T-helper 1 cell treated with Interleukin-12 subunit alpha and Interleukin-12 subunit beta and Interleukin-4 antibody, amounts not matched to agents 30 μg/mL and 1 μg/mL, for 36 hours (primary cell): ENCODE measurements at regions not wholly inside any gene's neighbourhood (a gene's known extent, or its start where the extent isn't known, plus 50 kb on each side); places are given as distances from the start of the nearest gene placed in this dataset.
"Not testable (repeated sequence)": the region's sequence is repeated elsewhere in the genome, so short reads cannot be mapped to it uniquely, and the experiment has no call there.

Source experiments
- H3K27ac Mint-ChIP-seq: one replicate; pipeline ENCODE4 v1.8.0; 2021; ENCODE audit warnings: mild to moderate bottlenecking, mixed read lengths
- H3K27me3 Mint-ChIP-seq: one replicate; pipeline ENCODE4 v1.8.0; 2021; ENCODE audit warnings: low read depth, mixed read lengths
- H3K36me3 Mint-ChIP-seq: one replicate; pipeline ENCODE4 v1.8.0; 2021; ENCODE audit warnings: low read depth, mixed read lengths
- H3K4me1 Mint-ChIP-seq: one replicate; pipeline ENCODE4 v1.8.0; 2021; ENCODE audit warnings: low read depth, mixed read lengths
- H3K4me3 Mint-ChIP-seq: one replicate; pipeline ENCODE4 v1.8.0; 2021; ENCODE audit warnings: mild to moderate bottlenecking, moderate library complexity, mixed read lengths
- H3K9me3 Mint-ChIP-seq: one replicate; pipeline ENCODE4 v1.8.0; 2021; ENCODE audit warnings: mixed read lengths

DNA sequence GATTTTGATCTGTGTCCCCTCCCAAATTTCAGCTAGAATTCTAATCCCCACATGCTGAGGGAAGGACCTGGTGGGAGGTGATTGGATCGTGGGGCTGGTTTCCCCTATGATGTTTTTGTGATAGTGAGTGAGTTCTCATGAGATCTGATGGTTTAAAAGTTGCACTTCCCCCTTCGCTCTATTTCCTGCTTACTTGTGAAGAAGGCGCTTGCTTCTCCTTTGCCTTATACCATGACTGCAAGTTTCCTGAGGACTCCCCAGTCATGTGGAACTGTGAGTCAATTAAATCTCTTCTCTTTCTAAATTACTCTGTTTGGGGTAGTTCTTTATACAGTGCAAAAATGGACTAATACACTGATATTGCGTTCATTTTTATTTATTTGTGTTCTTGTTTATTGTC lies 636.8 kb upstream of the LINC00305 start:
- H3K36me3 Mint-ChIP-seq, result no peaks in the 10 kb centered on the region
- peaks cover 20% of the 10 kb centered on the region for H3K9me3 Mint-ChIP-seq
- no peak overlapping the region for H3K27ac Mint-ChIP-seq
- H3K4me1 Mint-ChIP-seq, result no peaks in the 10 kb centered on the region
- H3K27me3 Mint-ChIP-seq, result no peaks in the 10 kb centered on the region
- H3K4me3 Mint-ChIP-seq, result no peak overlapping the region

DNA sequence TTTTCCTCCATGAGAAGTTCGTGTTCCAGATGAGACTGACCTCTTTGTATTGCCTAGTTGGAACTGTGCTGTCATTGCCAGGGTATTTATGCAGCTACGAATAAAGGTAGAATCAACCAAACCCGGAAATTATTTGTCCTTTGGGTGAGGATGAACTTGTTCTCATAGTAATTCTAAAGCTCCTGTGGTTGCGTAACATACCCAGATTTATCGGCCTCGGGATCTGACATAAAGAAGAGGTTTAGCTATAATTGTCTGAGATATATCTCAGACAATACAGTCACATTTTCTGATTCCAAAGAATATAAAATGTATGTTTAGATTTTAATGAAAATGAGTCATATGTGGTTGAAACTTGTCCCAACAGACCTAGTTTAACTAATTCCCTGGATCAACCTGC lies 628.7 kb upstream of the LINC00305 start:
- H3K36me3 Mint-ChIP-seq, result no peaks in the 10 kb centered on the region
- no peaks in the 10 kb centered on the region for H3K4me1 Mint-ChIP-seq
- no peak overlapping the region for H3K27ac Mint-ChIP-seq
- peaks cover 5% of the 10 kb centered on the region for H3K9me3 Mint-ChIP-seq
- H3K4me3 Mint-ChIP-seq, result no peak overlapping the region
- no peaks in the 10 kb centered on the region for H3K27me3 Mint-ChIP-seq

DNA sequence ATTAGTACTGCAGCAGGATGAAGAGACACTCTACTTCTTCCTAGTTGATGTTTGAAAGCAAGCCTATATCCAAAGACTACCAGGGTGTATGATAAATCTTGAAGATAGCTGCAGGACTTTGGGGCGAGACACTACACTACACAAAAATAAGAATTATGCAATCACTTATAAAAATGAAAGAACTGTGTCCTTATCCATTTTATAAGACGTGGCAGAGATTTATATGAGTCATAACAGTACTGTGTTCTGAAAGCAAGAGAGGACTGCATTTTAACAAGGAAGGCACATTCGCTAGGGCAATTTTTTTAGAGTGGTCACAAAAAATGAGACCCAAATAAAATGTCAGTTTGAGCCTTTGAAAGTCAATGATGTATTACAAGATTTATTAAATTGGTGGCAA lies 617.0 kb upstream of the LINC00305 start:
- Mint-ChIP-seq H3K9me3 (peaks cover 18% of the 10 kb centered on the region), H3K4me1 (no peaks in the 10 kb centered on the region), H3K36me3 (no peaks in the 10 kb centered on the region), H3K27ac (no peak overlapping the region), H3K4me3 (no peak overlapping the region), H3K27me3 (no peaks in the 10 kb centered on the region)

DNA sequence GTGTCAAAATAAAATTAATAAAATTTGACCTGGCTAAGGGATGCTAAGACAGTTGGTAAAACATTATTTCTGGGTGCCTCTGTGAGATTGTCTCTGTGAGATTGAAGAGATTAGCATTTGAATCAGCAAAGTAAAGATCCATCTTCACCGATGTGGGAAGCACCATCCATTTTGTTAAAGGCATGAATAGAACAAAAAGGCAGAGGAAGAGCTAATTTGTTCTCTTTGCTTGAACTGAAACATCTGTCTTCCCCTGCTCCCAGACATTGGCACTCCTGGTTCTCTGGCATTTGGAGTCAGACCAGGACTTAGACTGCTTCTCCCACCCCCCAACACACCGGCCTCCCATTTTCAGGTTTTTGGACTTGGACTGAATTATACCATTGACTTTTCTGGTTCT lies 603.8 kb upstream of the LINC00305 start:
- Mint-ChIP-seq H3K4me3 (no peak overlapping the region), H3K9me3 (peaks cover 7% of the 10 kb centered on the region), H3K36me3 (no peaks in the 10 kb centered on the region), H3K27me3 (no peaks in the 10 kb centered on the region), H3K27ac (no peak overlapping the region), H3K4me1 (no peaks in the 10 kb centered on the region)

DNA sequence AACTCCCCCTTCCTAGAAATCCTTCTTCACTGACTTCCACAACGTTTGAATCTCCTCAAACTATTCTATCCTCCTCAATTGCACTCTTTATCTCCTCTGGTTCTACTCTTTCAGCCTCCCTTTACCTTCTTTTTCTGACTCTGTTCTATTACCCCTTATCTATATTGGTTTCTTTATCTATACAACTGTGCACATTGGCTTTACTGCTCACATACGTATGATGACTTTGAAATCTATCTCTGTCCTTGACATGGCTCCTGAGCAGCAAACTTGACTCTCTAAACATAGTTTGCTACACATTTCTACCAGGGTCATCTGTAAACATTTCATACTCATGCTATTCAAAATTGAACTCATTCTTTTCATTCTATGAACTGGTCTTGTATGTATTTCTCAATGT lies 601.0 kb upstream of the LINC00305 start:
- no peak overlapping the region for H3K4me3 Mint-ChIP-seq
- no peaks in the 10 kb centered on the region for H3K36me3 Mint-ChIP-seq
- H3K9me3 Mint-ChIP-seq, result peaks cover 7% of the 10 kb centered on the region
- H3K27ac Mint-ChIP-seq, result no peak overlapping the region
- H3K27me3 Mint-ChIP-seq, result no peaks in the 10 kb centered on the region
- no peaks in the 10 kb centered on the region for H3K4me1 Mint-ChIP-seq

DNA sequence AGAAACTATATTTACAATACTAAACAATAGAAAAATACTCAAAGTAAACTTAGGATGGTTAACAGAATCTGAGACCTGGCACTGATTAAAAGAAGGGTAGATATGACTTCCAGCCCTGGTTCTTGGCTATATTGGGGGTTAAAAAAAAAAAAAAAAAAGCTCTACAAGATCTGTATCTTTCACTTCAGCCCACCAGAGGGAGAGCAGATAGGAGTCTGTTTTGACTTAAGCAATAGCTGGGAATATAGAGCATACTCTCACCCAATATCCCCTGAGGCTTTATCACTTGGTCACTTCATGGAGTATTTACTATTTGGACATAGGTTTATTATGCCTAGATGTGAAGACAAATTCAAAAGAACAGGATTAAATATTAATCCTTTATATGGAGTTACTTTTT lies 598.9 kb upstream of the LINC00305 start:
- H3K4me3 Mint-ChIP-seq, result no peak overlapping the region

DNA sequence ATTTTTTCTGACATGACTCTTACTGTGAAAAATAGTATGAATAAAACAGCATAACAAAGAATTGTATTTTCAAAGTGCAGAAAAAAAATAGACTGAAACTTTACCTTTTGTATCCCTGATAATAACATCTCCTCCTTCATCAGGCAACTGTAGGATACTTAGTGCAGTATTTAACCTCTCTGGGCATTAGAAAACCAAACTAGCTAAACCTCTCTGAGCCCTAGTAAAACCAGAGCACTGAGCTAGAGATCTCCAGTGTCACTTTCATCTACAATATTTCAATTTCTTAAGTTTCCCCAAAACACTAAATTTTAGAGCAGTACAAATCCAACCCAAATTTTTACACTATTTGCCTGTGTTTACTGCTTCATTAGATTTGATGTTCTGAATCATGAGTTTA lies 594.0 kb upstream of the LINC00305 start:
- Mint-ChIP-seq H3K4me3 (no peak overlapping the region), H3K27me3 (no peaks in the 10 kb centered on the region), H3K4me1 (no peaks in the 10 kb centered on the region), H3K36me3 (no peaks in the 10 kb centered on the region), H3K27ac (no peak overlapping the region), H3K9me3 (no peaks in the 10 kb centered on the region)

More for the DNA sequence above, 598.9 kb upstream of the LINC00305 start:
- no peaks in the 10 kb centered on the region for H3K4me1 Mint-ChIP-seq
- peaks cover 7% of the 10 kb centered on the region for H3K9me3 Mint-ChIP-seq
- no peaks in the 10 kb centered on the region for H3K27me3 Mint-ChIP-seq
- H3K27ac Mint-ChIP-seq, result no peak overlapping the region
- no peaks in the 10 kb centered on the region for H3K36me3 Mint-ChIP-seq

DNA sequence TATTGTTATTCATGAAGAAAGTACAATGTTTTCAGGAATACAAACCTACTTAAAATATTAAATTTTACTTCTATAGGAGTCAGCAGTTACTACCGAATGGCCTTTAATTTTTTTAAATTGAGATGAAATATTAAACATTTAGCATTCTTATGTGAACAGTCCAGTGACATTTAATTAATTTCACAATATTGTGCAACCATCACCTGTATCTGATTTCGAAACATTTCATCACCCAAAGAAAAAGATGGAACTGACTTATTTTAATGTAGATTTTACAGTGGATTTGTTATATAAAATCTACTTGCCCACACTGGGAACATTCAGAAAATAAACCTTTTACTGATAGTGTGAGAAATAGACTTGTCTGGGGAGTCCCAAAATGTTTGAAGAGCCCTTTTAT lies 585.2 kb upstream of the LINC00305 start:
- Mint-ChIP-seq H3K9me3 (peaks cover 4% of the 10 kb centered on the region), H3K4me1 (no peaks in the 10 kb centered on the region), H3K4me3 (no peak overlapping the region), H3K36me3 (no peaks in the 10 kb centered on the region), H3K27ac (no peak overlapping the region), H3K27me3 (no peaks in the 10 kb centered on the region)

DNA sequence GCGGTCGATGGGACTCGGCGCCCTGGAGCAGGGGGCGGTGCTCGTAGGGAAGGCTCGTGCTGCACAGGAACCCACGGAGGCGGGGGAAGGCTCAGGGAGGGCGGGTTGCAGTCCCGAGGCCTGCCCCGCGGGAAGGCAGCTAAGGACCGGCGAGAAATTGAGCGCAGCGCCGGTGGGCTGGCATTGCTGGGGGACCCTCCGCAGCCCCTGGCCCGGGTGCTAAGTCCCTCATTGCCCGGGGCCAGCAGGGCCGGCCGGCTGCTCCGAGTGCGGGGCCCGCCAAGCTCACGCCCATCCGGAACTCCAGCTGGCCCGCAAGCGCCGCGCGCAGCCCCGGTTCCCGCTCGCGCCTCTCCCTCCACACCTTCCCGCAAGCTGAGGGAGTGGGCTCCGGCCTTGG lies 576.8 kb upstream of the LINC00305 start:
- H3K9me3 Mint-ChIP-seq, result peaks cover 32% of the 10 kb centered on the region
- H3K36me3 Mint-ChIP-seq, H3K27ac Mint-ChIP-seq, H3K4me3 Mint-ChIP-seq, H3K4me1 Mint-ChIP-seq, H3K27me3 Mint-ChIP-seq: not testable (repeated sequence)

DNA sequence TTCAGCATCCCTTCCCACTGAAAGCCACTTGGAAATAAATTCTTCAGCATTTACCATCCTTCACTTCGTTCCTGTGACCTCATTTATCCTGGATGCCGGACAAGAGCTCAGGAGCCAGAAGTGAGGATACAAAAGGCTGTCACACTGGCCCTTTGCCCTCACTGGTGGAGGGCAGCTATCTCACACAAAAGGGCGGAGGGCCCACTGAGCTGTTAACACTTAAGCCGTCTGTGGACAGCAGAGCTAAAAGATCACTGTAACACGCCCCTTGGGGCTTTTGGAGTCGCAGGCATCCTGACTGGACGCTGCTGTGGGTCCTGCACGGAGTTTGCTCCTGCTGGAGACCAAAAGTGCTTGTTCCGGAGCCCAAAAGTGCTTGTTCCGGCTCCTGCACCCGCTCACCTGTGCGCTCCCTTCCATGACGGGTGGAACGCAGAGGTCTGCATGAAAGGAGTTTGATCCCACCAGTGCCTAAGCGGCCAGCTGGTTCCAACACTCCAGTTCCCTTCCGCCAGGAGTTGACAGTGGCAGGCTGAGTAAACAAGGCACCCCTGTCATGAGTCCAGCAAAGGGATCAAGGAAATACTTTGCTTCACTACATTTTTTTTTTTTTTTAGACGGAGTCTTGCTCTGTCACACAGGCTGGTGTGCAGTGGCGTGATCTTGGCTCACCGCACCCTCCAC lies 572.0 kb upstream of the LINC00305 start:
- no peaks in the 10 kb centered on the region for H3K4me1 Mint-ChIP-seq
- no peaks in the 10 kb centered on the region for H3K27me3 Mint-ChIP-seq
- H3K4me3 Mint-ChIP-seq, result no peak overlapping the region
- peaks cover 20% of the 10 kb centered on the region for H3K9me3 Mint-ChIP-seq
- no peaks in the 10 kb centered on the region for H3K36me3 Mint-ChIP-seq
- no peak overlapping the region for H3K27ac Mint-ChIP-seq

DNA sequence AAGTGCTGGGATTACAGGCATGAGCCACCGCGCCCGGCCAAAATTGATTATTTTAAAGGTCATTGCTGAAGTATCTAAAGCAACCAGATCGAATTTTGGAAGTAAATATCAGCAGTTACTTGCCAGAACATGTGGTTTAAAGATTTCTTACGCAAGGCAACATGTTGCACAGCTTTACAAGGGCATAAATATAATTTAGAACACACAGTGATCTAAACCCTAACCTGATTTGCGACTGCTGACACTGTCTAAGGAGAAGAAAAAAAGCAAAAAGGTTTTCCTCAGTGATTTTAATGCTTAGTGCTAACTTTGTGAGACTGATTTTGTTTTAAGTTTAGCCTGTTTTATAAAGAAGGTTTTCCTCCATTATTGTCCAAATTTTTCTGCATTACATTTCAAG lies 569.9 kb upstream of the LINC00305 start:
- no peaks in the 10 kb centered on the region for H3K4me1 Mint-ChIP-seq
- peaks cover 12% of the 10 kb centered on the region for H3K9me3 Mint-ChIP-seq
- no peaks in the 10 kb centered on the region for H3K27me3 Mint-ChIP-seq
- no peak overlapping the region for H3K27ac Mint-ChIP-seq
- H3K36me3 Mint-ChIP-seq, result no peaks in the 10 kb centered on the region
- H3K4me3 Mint-ChIP-seq, result no peak overlapping the region

DNA sequence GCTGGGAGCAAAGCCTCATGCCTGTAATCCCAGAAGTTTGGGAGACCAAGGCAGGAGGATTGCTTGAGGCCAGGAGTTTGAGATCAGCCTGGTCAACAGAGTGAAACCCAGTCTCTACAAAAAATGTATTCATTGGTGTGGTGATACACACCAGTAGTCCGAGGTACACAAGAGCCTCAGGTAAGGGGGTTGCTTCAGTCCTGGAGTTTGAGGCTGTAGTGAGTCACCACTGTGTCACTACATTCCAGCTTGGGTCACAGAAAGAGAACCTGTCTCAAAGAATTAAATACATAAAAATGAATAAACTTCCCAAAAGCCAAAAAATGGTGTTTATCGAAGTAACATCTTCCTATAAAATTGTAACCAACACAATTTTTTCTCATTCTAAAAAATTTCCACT lies 568.1 kb upstream of the LINC00305 start:
- no peaks in the 10 kb centered on the region for H3K36me3 Mint-ChIP-seq
- peaks cover 9% of the 10 kb centered on the region for H3K9me3 Mint-ChIP-seq
- no peak overlapping the region for H3K27ac Mint-ChIP-seq

DNA sequence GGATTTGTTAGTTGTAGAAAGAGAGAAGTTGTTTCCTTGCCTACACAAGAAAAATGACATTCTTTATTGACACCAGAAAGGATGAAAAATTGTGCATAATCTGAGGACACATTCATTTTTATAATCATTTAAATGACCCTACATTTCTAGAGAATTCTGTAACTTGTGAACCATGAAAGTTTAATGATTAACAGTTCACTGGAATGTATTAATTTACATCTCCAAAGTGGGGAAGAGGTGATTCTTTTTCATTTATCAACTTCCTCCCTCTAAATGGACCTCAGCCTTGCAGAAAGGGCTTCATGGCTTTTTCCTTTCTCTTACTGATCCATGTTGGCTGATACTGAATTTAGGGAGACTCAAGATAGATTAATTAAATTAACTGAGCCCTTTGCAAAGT lies 565.2 kb upstream of the LINC00305 start:
- H3K9me3 Mint-ChIP-seq, result no peaks in the 10 kb centered on the region
- no peak overlapping the region for H3K4me3 Mint-ChIP-seq
- no peaks in the 10 kb centered on the region for H3K36me3 Mint-ChIP-seq
- no peaks in the 10 kb centered on the region for H3K27me3 Mint-ChIP-seq
- H3K27ac Mint-ChIP-seq, result no peak overlapping the region
- H3K4me1 Mint-ChIP-seq, result no peaks in the 10 kb centered on the region

More for the DNA sequence above, 568.1 kb upstream of the LINC00305 start:
- H3K27me3 Mint-ChIP-seq, result no peaks in the 10 kb centered on the region
- H3K4me3 Mint-ChIP-seq, result no peak overlapping the region
- no peaks in the 10 kb centered on the region for H3K4me1 Mint-ChIP-seq

DNA sequence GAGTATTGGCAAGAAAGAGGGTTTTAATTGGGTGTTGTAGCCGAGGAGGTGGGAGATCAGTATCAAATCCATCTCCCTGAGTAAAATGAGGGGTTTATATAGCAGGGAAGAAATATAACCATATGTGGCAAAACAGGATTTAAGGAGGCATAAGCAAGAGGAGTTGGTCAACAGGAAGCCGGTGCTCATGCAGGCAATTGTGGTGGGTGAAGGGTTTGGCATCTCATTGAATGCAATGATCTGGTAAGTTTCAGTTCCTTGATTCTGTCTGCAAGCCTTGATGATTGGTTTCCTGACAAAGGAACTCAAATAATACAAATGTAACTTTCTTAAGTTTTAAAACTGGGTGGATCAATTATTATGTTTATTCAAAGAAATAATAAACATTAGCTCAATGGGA lies 564.4 kb upstream of the LINC00305 start:
- Mint-ChIP-seq H3K9me3 (no peaks in the 10 kb centered on the region), H3K36me3 (no peaks in the 10 kb centered on the region), H3K27me3 (no peaks in the 10 kb centered on the region), H3K4me1 (no peaks in the 10 kb centered on the region), H3K4me3 (no peak overlapping the region), H3K27ac (no peak overlapping the region)

DNA sequence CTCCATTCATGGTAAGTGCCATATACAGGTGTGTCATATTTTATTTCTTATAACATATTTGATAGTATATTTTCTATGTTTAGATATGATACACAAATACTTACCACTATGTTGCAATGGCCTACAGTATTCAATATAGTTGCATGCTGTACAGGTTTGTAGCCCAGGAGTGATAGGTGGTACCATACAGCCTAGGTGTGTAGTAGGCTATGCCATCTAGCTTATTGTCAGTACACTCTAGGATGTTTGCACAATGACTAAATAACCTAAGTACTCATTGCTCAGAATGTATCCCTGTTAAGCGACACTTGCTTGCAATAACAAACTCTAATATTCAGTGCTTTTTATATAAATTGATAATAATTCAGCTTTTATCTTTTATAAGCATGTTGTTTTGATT lies 563.1 kb upstream of the LINC00305 start:
- no peaks in the 10 kb centered on the region for H3K4me1 Mint-ChIP-seq
- H3K36me3 Mint-ChIP-seq, result no peaks in the 10 kb centered on the region

More for the DNA sequence above, 563.1 kb upstream of the LINC00305 start:
- no peaks in the 10 kb centered on the region for H3K27me3 Mint-ChIP-seq
- H3K27ac Mint-ChIP-seq, result no peak overlapping the region
- H3K4me3 Mint-ChIP-seq, result no peak overlapping the region
- H3K9me3 Mint-ChIP-seq, result no peaks in the 10 kb centered on the region
